IMR-90 (cell line): ENCODE measurements at regions not wholly inside any gene's neighbourhood (a gene's known extent, or its start where the extent isn't known, plus 50 kb on each side); places are given as distances from the start of the nearest gene placed in this dataset.

Source experiments
- ATAC-seq: fragments of 200-7000 bp; cut with Tn5 transposase; 2 replicates; pipeline ENCODE4 v1.9.1; 2020; ENCODE audit warnings: low read depth, mild to moderate bottlenecking, moderate library complexity
- BruUV-seq: library from RNA; stranded (reverse); fragments of 400-500 nt; replicated peaks from 2 replicates; lab custom pipeline; 2021; lab: Mats Ljungman, UMichigan
- CTCF ChIA-PET: fragments of 300-600 bp; formaldehyde crosslinking; extraction: SDS; loops from one replicate; lab custom pipeline; 2021; ENCODE audit warnings: antibody characterized with exemption; lab: Yijun Ruan, JAX
- POLR2A ChIA-PET: fragments of 300-600 bp; sonication (Branson Sonifier 250); formaldehyde crosslinking; loops from one replicate; lab custom pipeline; 2022; ENCODE audit warnings: antibody characterized with exemption; ENCODE audit not compliant: unreplicated experiment; lab: Charles Lee
- DNase-seq: peaks from one replicate; pipeline ENCODE4 v3.0.0; 2013
- H2AFZ ChIP-seq: replicated peaks from 2 replicates; pipeline ENCODE3; 2013; ENCODE audit warnings: low read length, mild to moderate bottlenecking; ENCODE audit not compliant: poor library complexity
- H2AK5ac ChIP-seq: 2 replicates; pipeline ENCODE4 v1.6.1; 2013; ENCODE audit warnings: low read depth, low read length, inconsistent platforms
- H2AK9ac ChIP-seq: replicated peaks from 2 replicates; pipeline ENCODE3; 2013; ENCODE audit warnings: mild to moderate bottlenecking, low read depth, low read length, moderate library complexity; ENCODE audit not compliant: poor library complexity
- H2BK120ac ChIP-seq: 2 replicates; pipeline ENCODE4 v1.6.1; 2013; ENCODE audit warnings: low read depth, low read length, inconsistent platforms
- H2BK15ac ChIP-seq: 3 replicates; pipeline ENCODE4 v1.6.1; 2013; ENCODE audit warnings: low read depth, low read length, inconsistent platforms
- H2BK20ac ChIP-seq: 2 replicates; pipeline ENCODE4 v1.6.1; 2013; ENCODE audit warnings: low read depth, mild to moderate bottlenecking, inconsistent platforms, low read length, moderate library complexity
- H2BK5ac ChIP-seq: 2 replicates; pipeline ENCODE4 v1.6.1; 2013; ENCODE audit warnings: mild to moderate bottlenecking, low read depth, low read length, inconsistent platforms; ENCODE audit not compliant: poor library complexity, severe bottlenecking
- H3K14ac ChIP-seq: replicated peaks from 2 replicates; pipeline ENCODE4 v1.6.1; 2013; ENCODE audit warnings: low read depth, low read length, inconsistent platforms
- H3K18ac ChIP-seq: 2 replicates; pipeline ENCODE4 v1.6.1; 2013; ENCODE audit warnings: low read depth, low read length, control low read depth
- H3K23ac ChIP-seq: 2 replicates; pipeline ENCODE4 v1.6.1; 2013; ENCODE audit warnings: low read depth, low read length, inconsistent platforms
- H3K27ac ChIP-seq: 2 replicates; pipeline ENCODE4 v1.5.1; 2013; ENCODE audit warnings: mild to moderate bottlenecking, control low read depth, low read length; ENCODE audit not compliant: insufficient read depth
- H3K27me3 ChIP-seq: 2 replicates; pipeline ENCODE4 v1.6.1; 2013; ENCODE audit warnings: low read length; ENCODE audit not compliant: control insufficient read depth, insufficient read depth
- H3K36me3 ChIP-seq: 2 replicates; pipeline ENCODE4 v1.6.1; 2013; ENCODE audit warnings: low read length, mixed read lengths; ENCODE audit not compliant: control insufficient read depth, insufficient read depth
- H3K4ac ChIP-seq: 2 replicates; pipeline ENCODE4 v1.6.1; 2013; ENCODE audit warnings: low read depth, low read length, inconsistent platforms
- H3K4me1 ChIP-seq: 2 replicates; pipeline ENCODE4 v1.6.1; 2013; ENCODE audit warnings: low read length, mixed read lengths; ENCODE audit not compliant: control insufficient read depth, insufficient read depth
- H3K4me2 ChIP-seq: 2 replicates; pipeline ENCODE4 v1.6.1; 2013; ENCODE audit warnings: low read depth, mild to moderate bottlenecking, control low read depth, low read length, moderate library complexity
- H3K4me3 ChIP-seq: 2 replicates; pipeline ENCODE4 v1.5.1; 2013; ENCODE audit warnings: low read depth, mild to moderate bottlenecking, control low read depth, low read length, moderate library complexity; ENCODE audit not compliant: insufficient read depth
- H3K56ac ChIP-seq: 2 replicates; pipeline ENCODE4 v1.6.1; 2013; ENCODE audit warnings: low read length, inconsistent platforms; ENCODE audit not compliant: insufficient read depth; ENCODE audit errors: extremely low read depth
- H3K79me1 ChIP-seq, 2 experiments: 2 replicates each; pipeline ENCODE4 v1.6.1; 2013; ENCODE audit warnings: low read length in 2 of 2, inconsistent platforms in 1 of 2, low read depth in 1 of 2
- H3K9ac ChIP-seq: 2 replicates; pipeline ENCODE4 v1.6.1; 2013; ENCODE audit warnings: low read depth, low read length, control low read depth
- H3K9me1 ChIP-seq: 2 replicates; pipeline ENCODE4 v1.6.1; 2013; ENCODE audit warnings: low read length, inconsistent platforms; ENCODE audit not compliant: insufficient read depth
- H3K9me3 ChIP-seq: 2 replicates; pipeline ENCODE4 v1.6.1; 2013; ENCODE audit warnings: low read length; ENCODE audit not compliant: control insufficient read depth, insufficient read depth
- H4K20me1 ChIP-seq: 2 replicates; pipeline ENCODE4 v1.6.1; 2013; ENCODE audit warnings: low read length, inconsistent platforms; ENCODE audit not compliant: insufficient read depth
- H4K5ac ChIP-seq: 2 replicates; pipeline ENCODE4 v1.6.1; 2013; ENCODE audit warnings: mild to moderate bottlenecking, low read depth, low read length, control low read depth
- H4K8ac ChIP-seq, 2 experiments: 2 replicates each; pipeline ENCODE4 v1.6.1; 2013; ENCODE audit warnings: low read depth in 2 of 2, low read length in 2 of 2, control low read depth in 1 of 2, inconsistent platforms in 1 of 2
- H4K91ac ChIP-seq: 2 replicates; pipeline ENCODE4 v1.6.1; 2013; ENCODE audit warnings: low read depth, low read length, inconsistent platforms; ENCODE audit not compliant: insufficient read depth
- BHLHE40 ChIP-seq: fragments of 150-350 bp; IDR thresholded peaks from 2 replicates; pipeline ENCODE4 v1.6.1; 2016; ENCODE audit warnings: mild to moderate bottlenecking, low read depth, low read length
- CEBPB ChIP-seq: IDR thresholded peaks from 2 replicates; pipeline ENCODE4 v1.6.1; 2012; ENCODE audit warnings: low read depth, low read length, improper control_type of control experiment
- CHD1 ChIP-seq: IDR thresholded peaks from 2 replicates; pipeline ENCODE4 v1.6.1; 2012; ENCODE audit warnings: low read depth, low read length, improper control_type of control experiment
- CTCF ChIP-seq: conservative IDR thresholded peaks from 2 replicates; pipeline ENCODE4 v1.5.1; 2012; ENCODE audit warnings: mild to moderate bottlenecking, low read depth, low read length, improper control_type of control experiment
- ELK1 ChIP-seq: fragments of 150-350 bp; IDR thresholded peaks from 2 replicates; pipeline ENCODE4 v1.6.1; 2016; ENCODE audit warnings: low read depth, mild to moderate bottlenecking, low read length, moderate library complexity, borderline replicate concordance
- FOS ChIP-seq: fragments of 150-350 bp; IDR thresholded peaks from 2 replicates; pipeline ENCODE4 v1.6.1; 2016; ENCODE audit warnings: low read depth, low read length
- MAFK ChIP-seq: IDR thresholded peaks from 2 replicates; pipeline ENCODE4 v1.6.1; 2012; ENCODE audit warnings: low read depth, low read length, improper control_type of control experiment
- MAZ ChIP-seq: IDR thresholded peaks from 2 replicates; pipeline ENCODE4 v1.6.1; 2012; ENCODE audit warnings: low read depth, mild to moderate bottlenecking, low read length, improper control_type of control experiment, moderate library complexity, borderline replicate concordance
- MXI1 ChIP-seq: IDR thresholded peaks from 2 replicates; pipeline ENCODE4 v1.6.1; 2012; ENCODE audit warnings: low read depth, mild to moderate bottlenecking, low read length, moderate library complexity, borderline replicate concordance
- NFE2L2 ChIP-seq: fragments of 150-350 bp; IDR thresholded peaks from 2 replicates; pipeline ENCODE4 v1.6.1; 2016; ENCODE audit warnings: low read depth, mild to moderate bottlenecking, low read length
- POLR2A ChIP-seq: IDR thresholded peaks from 2 replicates; pipeline ENCODE4 v1.6.1; 2012; ENCODE audit warnings: mild to moderate bottlenecking, low read depth, low read length
- RAD21 ChIP-seq: IDR thresholded peaks from 2 replicates; pipeline ENCODE4 v1.6.1; 2012; ENCODE audit warnings: low read length, improper control_type of control experiment
- RCOR1 ChIP-seq: IDR thresholded peaks from 2 replicates; pipeline ENCODE4 v1.6.1; 2012; ENCODE audit warnings: mild to moderate bottlenecking, low read length, improper control_type of control experiment; ENCODE audit not compliant: insufficient replicate concordance
- RFX5 ChIP-seq: IDR thresholded peaks from 2 replicates; pipeline ENCODE4 v1.8.0; 2012; ENCODE audit warnings: low read depth, mild to moderate bottlenecking, low read length, moderate library complexity
- SMC3 ChIP-seq: fragments of 150-350 bp; IDR thresholded peaks from 2 replicates; pipeline ENCODE4 v1.6.1; 2016; ENCODE audit warnings: low read depth, mild to moderate bottlenecking, antibody characterized with exemption, low read length, moderate library complexity
- USF2 ChIP-seq: fragments of 150-350 bp; IDR thresholded peaks from 2 replicates; pipeline ENCODE4 v1.6.1; 2017; ENCODE audit warnings: mild to moderate bottlenecking, antibody characterized with exemption, low read length, low read depth
- WGBS, 2 experiments: methylation state at CpG; one replicate each; pipeline versions ENCODE4 v1.1.5 to v1.1.7; 2013; ENCODE audit warnings: missing lambda C conversion rate in 2 of 2; ENCODE audit not compliant: insufficient read length in 1 of 2; ENCODE audit errors: extremely low coverage in 2 of 2; 5-methylcytosine and 5-hydroxymethylcytosine counted together
- dilution Hi-C: fragments of 300-500 bp; cut with HindIII; formaldehyde crosslinking; loops from one replicate; pipeline ENCODE4 v1.14.3; 2018; ENCODE audit warnings: low sequenced_read_pairs; ENCODE audit not compliant: unreplicated experiment
- in situ Hi-C: fragments of 300-500 bp; cut with MboI; formaldehyde crosslinking; loops from 3 replicates; pipeline ENCODE4 v1.14.3; 2019; ENCODE audit warnings: low sequenced_read_pairs, inconsistent platforms, mixed read lengths
- intact Hi-C: fragments of 100-400 bp; cut with micrococcal nuclease; formaldehyde crosslinking; loops from 2 replicates; pipeline ENCODE4 v1.10.0; 2022

- Histone ChIP-seq H3K18ac (no peak overlapping the region), H3K79me1 (no peaks in the 10 kb centered on the region), H3K4ac (no peak overlapping the region), H3K14ac (no peak overlapping the region), H3K36me3 (no peaks in the 10 kb centered on the region), H4K8ac (no peak overlapping the region), H3K9me3 (no peaks in the 10 kb centered on the region), H2BK120ac (no peak overlapping the region), H3K23ac (no peak overlapping the region), H3K9me1 (no peaks in the 10 kb centered on the region), H2AK9ac (no peak overlapping the region), H4K5ac (no peak overlapping the region), H2BK5ac (no peak overlapping the region), H3K56ac (no peak overlapping the region), H2BK15ac (no peak overlapping the region), H3K9ac (no peak overlapping the region), H3K27ac (no peak overlapping the region), H2AK5ac (no peak overlapping the region), H2AFZ (no peak overlapping the region), H4K91ac (no peak overlapping the region), H3K27me3 (no peaks in the 10 kb centered on the region), H3K4me3 (no peak overlapping the region), H4K20me1 (no peaks in the 10 kb centered on the region), H3K4me1 (no peaks in the 10 kb centered on the region), H3K4me2 (no peak overlapping the region), H2BK20ac (no peak overlapping the region)
- no CpG with 5 or more reads among the region's 1 CpG for WGBS, 2 experiments
- TF ChIP-seq RAD21 (no peak), MAFK (no peak), RFX5 (no peak), SMC3 (no peak), POLR2A (no peak), CTCF (no peak), ELK1 (no peak), RCOR1 (no peak), MAZ (no peak), FOS (no peak), CHD1 (no peak), USF2 (no peak), CEBPB (no peak), NFE2L2 (no peak), MXI1 (no peak), BHLHE40 (no peak)
- in situ Hi-C loops: no loop called here
- dilution Hi-C loops: no loop called here
- DNase-seq: no peak
- intact Hi-C loops: no loop called here
- ATAC-seq: no peak
- CTCF ChIA-PET: no interaction called here
- POLR2A ChIA-PET: no interaction called here
- BruUV-seq: no TSS peak
Observed at GRCh38 chr4:106775636-106776035, 260.5 kb downstream of the DKK2 start.
